Sigmoid colon (tissue), 6 donors: ENCODE measurements at regions not wholly inside any gene's neighbourhood (a gene's known extent, or its start where the extent isn't known, plus 50 kb on each side); places are given as distances from the start of the nearest gene placed in this dataset.

ENCODE experiments used
- DNase-seq: peaks from one replicate; pipeline ENCODE4 v3.0.0-alpha.2; 2019
- H3K27ac ChIP-seq, 4 donors: fragments of 200-600 bp; sonication (generic); one replicate each; pipeline ENCODE4 v1.5.1; 2016 to 2019; ENCODE audit warnings: mild to moderate bottlenecking in 1 of 4
- H3K27me3 ChIP-seq, 3 donors: fragments of 200-600 bp; sonication (generic); one replicate each; pipeline ENCODE4 v1.5.1; 2019; ENCODE audit warnings: mild to moderate bottlenecking in 1 of 3
- H3K36me3 ChIP-seq, 4 donors: fragments of 200-600 bp; sonication (generic); one replicate each; pipeline ENCODE4 v1.5.1; 2016 to 2019
- H3K4me1 ChIP-seq, 4 donors: fragments of 200-600 bp; sonication (generic); one replicate each; pipeline ENCODE4 v1.5.1; 2017 to 2019
- H3K4me3 ChIP-seq, 4 donors: fragments of 200-600 bp; sonication (generic); one replicate each; pipeline ENCODE4 v1.5.1; 2017 to 2019; ENCODE audit warnings: mild to moderate bottlenecking in 2 of 4, moderate library complexity in 1 of 4
- H3K9me3 ChIP-seq, 4 donors: fragments of 200-600 bp in 3 of 4; sonication (generic) in 3 of 4; one replicate each; pipeline versions ENCODE4 v1.5.1 to v1.6.1; 2013 to 2019
- CTCF ChIP-seq, 4 experiments: fragments of 450-650 bp in 3 of 4; fragments of 200-600 bp in 1 of 4; IDR thresholded peaks; one replicate each; pipeline ENCODE4 v1.5.1; 2016 to 2019; ENCODE audit warnings: antibody characterized with exemption in 4 of 4, mild to moderate bottlenecking in 3 of 4, moderate library complexity in 2 of 4
- EP300 ChIP-seq, 4 donors: sonication (generic); formaldehyde crosslinking; IDR thresholded peaks; one replicate each; pipeline ENCODE4 v1.6.1; 2017; ENCODE audit warnings: antibody characterized with exemption in 4 of 4
- POLR2A ChIP-seq, 2 donors: fragments of 450-650 bp; IDR thresholded peaks; one replicate each; pipeline ENCODE4 v1.6.1; 2016; ENCODE audit warnings: antibody characterized with exemption in 2 of 2, mild to moderate bottlenecking in 2 of 2, moderate library complexity in 2 of 2
- POLR2AphosphoS5 ChIP-seq, 4 donors: sonication (generic); formaldehyde crosslinking; IDR thresholded peaks; one replicate each; pipeline ENCODE4 v1.6.1; 2017; ENCODE audit warnings: antibody characterized with exemption in 4 of 4
- WGBS, 2 donors: extraction: QIAGEN DNeasy Blood & Tissue Kit; methylation state at CpG; one replicate each; pipeline ENCODE4 v1.1.7; 2013; 5-methylcytosine and 5-hydroxymethylcytosine counted together
- intact Hi-C: fragments of 100-400 bp; cut with DNase I; formaldehyde crosslinking; loops from one replicate; pipeline ENCODE4 v1.15.1; 2023
- donor health status: healthy with polysubstance abuse.
- donor health status: healthy.

- H3K27me3 ChIP-seq, result no peaks in the 10 kb centered on the region
- H3K36me3 ChIP-seq, result no peaks in the 10 kb centered on the region
- no peak overlapping the region for H3K27ac ChIP-seq
- WGBS, 2 donors, result 44 to 46% methylated on average over 33 of the region's 33 CpGs
- DNase-seq, result no peak
- H3K9me3 ChIP-seq, result no peaks in the 10 kb centered on the region
- H3K4me3 ChIP-seq, result no peak overlapping the region
- H3K4me1 ChIP-seq, result peaks cover 0 to 4% (median 1%) of the 10 kb centered on the region in 4 donors
- intact Hi-C loops, result loop anchor here (1.0 to 5.0 kb wide), 2 partner anchors 63 to 480 kb away; partner anchors contain the start of gene ICE1
- TF ChIP-seq CTCF (IDR thresholded peaks at IDR 0.05) (peak; percentile 55 to 96 (median 84)), EP300 (IDR thresholded peaks at IDR 0.05) (no peak), POLR2A (IDR thresholded peaks at IDR 0.05) (no peak)
These were observed 197.9 kb upstream of the ADAMTS16 start for GRCh38 chr5:4941957-4942830.

GRCh38 chr5:4942831-4943178 is 197.3 kb upstream of the ADAMTS16 start:
- intact Hi-C loops, result loop anchor here (1.0 to 5.0 kb wide), 2 partner anchors 64 to 479 kb away; partner anchors contain the start of gene ICE1
- peaks cover 0 to 4% (median 1%) of the 10 kb centered on the region in 4 donors for H3K4me1 ChIP-seq
- DNase-seq, result no peak
- no peaks in the 10 kb centered on the region for H3K27me3 ChIP-seq
- TF ChIP-seq POLR2AphosphoS5 (IDR thresholded peaks at IDR 0.05) (no peak), EP300 (IDR thresholded peaks at IDR 0.05) (no peak), POLR2A (IDR thresholded peaks at IDR 0.05) (no peak), CTCF (IDR thresholded peaks at IDR 0.05) (no peak)
- H3K9me3 ChIP-seq, result no peaks in the 10 kb centered on the region
- H3K27ac ChIP-seq, result no peak overlapping the region
- H3K4me3 ChIP-seq, result no peak overlapping the region
- WGBS, 2 donors, result 74 to 82% methylated on average over 9 of the region's 9 CpGs
- H3K36me3 ChIP-seq, result no peaks in the 10 kb centered on the region

GRCh38 chr5:4945296-4945695 is 194.8 kb upstream of the ADAMTS16 start:
- Histone ChIP-seq H3K9me3 (no peaks in the 10 kb centered on the region), H3K4me1 (peaks cover 0 to 4% (median 1%) of the 10 kb centered on the region in 4 donors), H3K27me3 (no peaks in the 10 kb centered on the region), H3K27ac (no peak overlapping the region), H3K4me3 (no peak overlapping the region), H3K36me3 (no peaks in the 10 kb centered on the region)
- WGBS, 2 donors, result 82 to 89% methylated on average over 7 of the region's 7 CpGs
- TF ChIP-seq CTCF (IDR thresholded peaks at IDR 0.05) (no peak), POLR2A (IDR thresholded peaks at IDR 0.05) (no peak), EP300 (IDR thresholded peaks at IDR 0.05) (no peak), POLR2AphosphoS5 (IDR thresholded peaks at IDR 0.05) (no peak)
- intact Hi-C loops, result no loop called here
- no peak for DNase-seq

GRCh38 chr5:4947106-4947505 is 193.0 kb upstream of the ADAMTS16 start:
- 64 to 94% methylated on average over 1 of the region's 1 CpG for WGBS, 2 donors
- intact Hi-C loops, result no loop called here
- H3K4me1 ChIP-seq, result peaks cover 0 to 2% (median under 1%) of the 10 kb centered on the region in 4 donors
- H3K27me3 ChIP-seq, result no peaks in the 10 kb centered on the region
- H3K4me3 ChIP-seq, result no peak overlapping the region
- TF ChIP-seq POLR2AphosphoS5 (IDR thresholded peaks at IDR 0.05), result no peak
- TF ChIP-seq EP300 (IDR thresholded peaks at IDR 0.05), result no peak
- TF ChIP-seq POLR2A (IDR thresholded peaks at IDR 0.05), result no peak
- TF ChIP-seq CTCF (IDR thresholded peaks at IDR 0.05), result no peak
- H3K27ac ChIP-seq, result no peak overlapping the region
- H3K9me3 ChIP-seq, result no peaks in the 10 kb centered on the region
- DNase-seq, result no peak
- no peaks in the 10 kb centered on the region for H3K36me3 ChIP-seq
